HCT116 (cell line): ENCODE measurements at regions not wholly inside any gene's neighbourhood (a gene's known extent, or its start where the extent isn't known, plus 50 kb on each side); places are given as distances from the start of the nearest gene placed in this dataset.

Experiments
- CEBPB ChIP-seq: IDR thresholded peaks from 2 replicates; pipeline ENCODE4 v1.6.1; 2012; ENCODE audit warnings: low read depth
- EZH2 ChIP-seq: fragments of 200-600 bp; sonication (generic); IDR thresholded peaks from 2 replicates; pipeline ENCODE4 v1.6.1; 2017; ENCODE audit warnings: antibody characterized with exemption, mixed run types
- SIN3A ChIP-seq: IDR thresholded peaks from 2 replicates; pipeline ENCODE4 v1.6.1; 2012; ENCODE audit warnings: low read depth
- SRF ChIP-seq: IDR thresholded peaks from 2 replicates; pipeline ENCODE4 v1.6.1; 2012; ENCODE audit warnings: low read depth
- ZNF274 ChIP-seq: fragments of 200-500 bp; sonication (Bioruptor generic); IDR thresholded peaks from 2 replicates; pipeline ENCODE4 v1.6.1; 2014; ENCODE audit warnings: mild to moderate bottlenecking, low read depth, low read length, inconsistent platforms
- TF ChIP-seq, protein P1 (sequence below), 3 experiments: fragments of 200-600 bp in 1 of 3; sonication (generic) in 1 of 3; IDR thresholded peaks in 2 of 3; conservative IDR thresholded peaks in 1 of 3; 2 replicates each; pipeline ENCODE4 v1.5.1; 2012 to 2017; ENCODE audit warnings: low read depth in 2 of 3, low read length in 2 of 3, antibody characterized with exemption in 1 of 3, borderline replicate concordance in 1 of 3, control low read depth in 1 of 3, mild to moderate bottlenecking in 1 of 3, mixed read lengths in 1 of 3, mixed run types in 1 of 3, moderate library complexity in 1 of 3; ENCODE audit not compliant: insufficient read depth in 1 of 3
- TF ChIP-seq, protein P2 (sequence below): IDR thresholded peaks from 2 replicates; pipeline ENCODE4 v1.6.1; 2012; ENCODE audit warnings: low read depth

DNA sequence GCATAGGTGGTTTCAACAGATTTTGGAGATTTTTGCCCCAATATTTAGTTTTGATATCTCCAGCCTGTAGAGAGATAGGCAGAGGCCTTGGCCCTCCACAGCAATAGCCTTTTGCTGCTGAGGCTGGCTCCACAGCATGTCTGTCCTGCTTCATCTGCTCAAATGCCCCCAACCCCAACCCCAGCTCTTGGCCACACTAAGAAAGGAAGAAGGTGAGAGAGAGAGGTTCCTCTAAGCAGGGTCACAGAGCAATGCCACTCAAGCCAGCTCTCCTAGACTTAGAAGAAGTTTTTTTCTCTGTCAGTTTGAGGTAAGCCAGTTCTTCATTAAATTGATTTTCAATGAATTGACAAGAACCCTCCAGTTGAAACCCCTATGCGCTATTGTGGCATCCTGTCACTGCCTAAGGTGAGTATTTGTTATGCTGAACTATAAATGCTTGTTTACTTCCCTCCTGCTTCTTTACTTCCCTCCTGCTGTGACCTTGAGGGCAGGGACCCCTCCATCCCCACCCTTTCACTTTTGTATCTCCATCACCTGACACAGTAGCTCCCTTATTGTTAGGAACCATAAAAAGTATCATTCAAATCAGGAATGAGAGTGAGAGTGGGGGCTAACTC is 366.2 kb upstream of the CNR1 start:
- TF ChIP-seq, protein P1, sequence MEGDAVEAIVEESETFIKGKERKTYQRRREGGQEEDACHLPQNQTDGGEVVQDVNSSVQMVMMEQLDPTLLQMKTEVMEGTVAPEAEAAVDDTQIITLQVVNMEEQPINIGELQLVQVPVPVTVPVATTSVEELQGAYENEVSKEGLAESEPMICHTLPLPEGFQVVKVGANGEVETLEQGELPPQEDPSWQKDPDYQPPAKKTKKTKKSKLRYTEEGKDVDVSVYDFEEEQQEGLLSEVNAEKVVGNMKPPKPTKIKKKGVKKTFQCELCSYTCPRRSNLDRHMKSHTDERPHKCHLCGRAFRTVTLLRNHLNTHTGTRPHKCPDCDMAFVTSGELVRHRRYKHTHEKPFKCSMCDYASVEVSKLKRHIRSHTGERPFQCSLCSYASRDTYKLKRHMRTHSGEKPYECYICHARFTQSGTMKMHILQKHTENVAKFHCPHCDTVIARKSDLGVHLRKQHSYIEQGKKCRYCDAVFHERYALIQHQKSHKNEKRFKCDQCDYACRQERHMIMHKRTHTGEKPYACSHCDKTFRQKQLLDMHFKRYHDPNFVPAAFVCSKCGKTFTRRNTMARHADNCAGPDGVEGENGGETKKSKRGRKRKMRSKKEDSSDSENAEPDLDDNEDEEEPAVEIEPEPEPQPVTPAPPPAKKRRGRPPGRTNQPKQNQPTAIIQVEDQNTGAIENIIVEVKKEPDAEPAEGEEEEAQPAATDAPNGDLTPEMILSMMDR (IDR thresholded peaks at IDR 0.05 in 2 of 3, conservative IDR thresholded peaks at IDR 0.05 in 1 of 3; ENCODE audit: borderline replicate concordance in 1 of 3, insufficient read depth in 1 of 3, low read depth in 2 of 3, low read length in 2 of 3) = no peak
- TF ChIP-seq SIN3A (no peak), ZNF274 (no peak), SRF (no peak), CEBPB (no peak), EZH2 (no peak)
- TF ChIP-seq, protein P2, sequence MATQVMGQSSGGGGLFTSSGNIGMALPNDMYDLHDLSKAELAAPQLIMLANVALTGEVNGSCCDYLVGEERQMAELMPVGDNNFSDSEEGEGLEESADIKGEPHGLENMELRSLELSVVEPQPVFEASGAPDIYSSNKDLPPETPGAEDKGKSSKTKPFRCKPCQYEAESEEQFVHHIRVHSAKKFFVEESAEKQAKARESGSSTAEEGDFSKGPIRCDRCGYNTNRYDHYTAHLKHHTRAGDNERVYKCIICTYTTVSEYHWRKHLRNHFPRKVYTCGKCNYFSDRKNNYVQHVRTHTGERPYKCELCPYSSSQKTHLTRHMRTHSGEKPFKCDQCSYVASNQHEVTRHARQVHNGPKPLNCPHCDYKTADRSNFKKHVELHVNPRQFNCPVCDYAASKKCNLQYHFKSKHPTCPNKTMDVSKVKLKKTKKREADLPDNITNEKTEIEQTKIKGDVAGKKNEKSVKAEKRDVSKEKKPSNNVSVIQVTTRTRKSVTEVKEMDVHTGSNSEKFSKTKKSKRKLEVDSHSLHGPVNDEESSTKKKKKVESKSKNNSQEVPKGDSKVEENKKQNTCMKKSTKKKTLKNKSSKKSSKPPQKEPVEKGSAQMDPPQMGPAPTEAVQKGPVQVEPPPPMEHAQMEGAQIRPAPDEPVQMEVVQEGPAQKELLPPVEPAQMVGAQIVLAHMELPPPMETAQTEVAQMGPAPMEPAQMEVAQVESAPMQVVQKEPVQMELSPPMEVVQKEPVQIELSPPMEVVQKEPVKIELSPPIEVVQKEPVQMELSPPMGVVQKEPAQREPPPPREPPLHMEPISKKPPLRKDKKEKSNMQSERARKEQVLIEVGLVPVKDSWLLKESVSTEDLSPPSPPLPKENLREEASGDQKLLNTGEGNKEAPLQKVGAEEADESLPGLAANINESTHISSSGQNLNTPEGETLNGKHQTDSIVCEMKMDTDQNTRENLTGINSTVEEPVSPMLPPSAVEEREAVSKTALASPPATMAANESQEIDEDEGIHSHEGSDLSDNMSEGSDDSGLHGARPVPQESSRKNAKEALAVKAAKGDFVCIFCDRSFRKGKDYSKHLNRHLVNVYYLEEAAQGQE = no peak
